Ovary (tissue), 3 donors: ENCODE measurements at regions not wholly inside any gene's neighbourhood (a gene's known extent, or its start where the extent isn't known, plus 50 kb on each side); places are given as distances from the start of the nearest gene placed in this dataset.
"Not testable (repeated sequence)": the region's sequence is repeated elsewhere in the genome, so short reads cannot be mapped to it uniquely, and the experiment has no call there.

Experiments used
- CTCF ChIP-seq, 3 donors: fragments of 450-650 bp in 2 of 3; fragments of 200-600 bp in 1 of 3; IDR thresholded peaks; one replicate each; pipeline versions ENCODE4 v1.5.1 to v1.8.0; 2016 to 2022; ENCODE audit warnings: antibody characterized with exemption in 3 of 3, mild to moderate bottlenecking in 1 of 3
- EP300 ChIP-seq: sonication (generic); formaldehyde crosslinking; IDR thresholded peaks from one replicate; pipeline ENCODE4 v1.6.1; 2017; ENCODE audit warnings: antibody characterized with exemption
- POLR2A ChIP-seq: fragments of 450-650 bp; IDR thresholded peaks from one replicate; pipeline ENCODE4 v1.6.1; 2017; ENCODE audit warnings: antibody characterized with exemption, mild to moderate bottlenecking, moderate library complexity
- donor health status: DM: no; HTN: no; CAD: no.

- not testable (repeated sequence) for TF ChIP-seq CTCF (IDR thresholded peaks at IDR 0.05); POLR2A; EP300
Observed at GRCh38 chr12:115365765-115366164, 681.8 kb upstream of the TBX3 start.
